H1 (cell line): ENCODE measurements at regions not wholly inside any gene's neighbourhood (a gene's known extent, or its start where the extent isn't known, plus 50 kb on each side); places are given as distances from the start of the nearest gene placed in this dataset.
A peak's percentile ranks its signal among the peaks of the same experiment; 100 is the strongest.

Experiments
- BRCA1 ChIP-seq: IDR thresholded peaks from 2 replicates; pipeline ENCODE4 v1.6.1; 2012; ENCODE audit warnings: low read depth, low read length, improper control_type of control experiment
- CTCF ChIP-seq, 3 experiments: IDR thresholded peaks; 1 replicate in 2 of 3; 2 replicates in 1 of 3; pipeline versions ENCODE4 v1.5.1 to v1.6.1; 2011; ENCODE audit warnings: low read length in 3 of 3, mild to moderate bottlenecking in 3 of 3, inconsistent platforms in 2 of 3, low read depth in 1 of 3, moderate library complexity in 1 of 3; ENCODE audit not compliant: insufficient read depth in 1 of 3; ENCODE audit errors: control extremely low read depth in 1 of 3
- EZH2 ChIP-seq: fragments of 200-600 bp; sonication (generic); IDR thresholded peaks from 2 replicates; pipeline ENCODE4 v1.7.1; 2012; ENCODE audit warnings: low read depth, mild to moderate bottlenecking, moderate library complexity, low read length, inconsistent platforms; ENCODE audit not compliant: severe bottlenecking
- JUND ChIP-seq: IDR thresholded peaks from 2 replicates; pipeline ENCODE4 v1.6.1; 2011; ENCODE audit warnings: mild to moderate bottlenecking, improper control_type of control experiment, low read length
- POLR2A ChIP-seq, 2 experiments: IDR thresholded peaks; 1 replicate in 1 of 2; 2 replicates in 1 of 2; pipeline ENCODE4 v1.6.1; 2011; ENCODE audit warnings: low read depth in 2 of 2, low read length in 2 of 2, mild to moderate bottlenecking in 2 of 2; ENCODE audit errors: control extremely low read depth in 1 of 2
- POLR2AphosphoS5 ChIP-seq: IDR thresholded peaks from 2 replicates; pipeline ENCODE4 v1.6.1; 2011; ENCODE audit warnings: low read depth, low read length
- RAD21 ChIP-seq, 2 experiments: IDR thresholded peaks in 1 of 2; conservative IDR thresholded peaks in 1 of 2; 2 replicates each; pipeline ENCODE4 v1.6.1; 2011; ENCODE audit warnings: low read depth in 2 of 2, low read length in 2 of 2, improper control_type of control experiment in 1 of 2, inconsistent platforms in 1 of 2, mild to moderate bottlenecking in 1 of 2, moderate library complexity in 1 of 2
- ZNF274 ChIP-seq: IDR thresholded peaks from 2 replicates; pipeline ENCODE4 v1.7.0; 2012; ENCODE audit warnings: low read length, borderline replicate concordance; ENCODE audit errors: extremely low read depth
- TF ChIP-seq, protein P1 (sequence below): IDR thresholded peaks from 2 replicates; pipeline ENCODE4 v1.6.1; 2011; ENCODE audit warnings: low read depth, mild to moderate bottlenecking, low read length; ENCODE audit not compliant: insufficient read depth

- TF ChIP-seq CTCF (IDR thresholded peaks at IDR 0.05; ENCODE audit: control extremely low read depth in 1 of 3, insufficient read depth in 1 of 3, low read depth in 1 of 3, low read length in 3 of 3) (peak; percentile 11 to 79 (median 77)), POLR2AphosphoS5 (no peak), POLR2A (IDR thresholded peaks at IDR 0.05; ENCODE audit: control extremely low read depth in 1 of 2, low read depth in 2 of 2, low read length in 2 of 2) (no peak), JUND (no peak), RAD21 (IDR thresholded peaks at IDR 0.05 in 1 of 2, conservative IDR thresholded peaks at IDR 0.05 in 1 of 2; ENCODE audit: low read depth in 2 of 2, low read length in 2 of 2) (peak; percentile 69 to 80), ZNF274 (no peak), BRCA1 (no peak), EZH2 (no peak)
- TF ChIP-seq, protein P1, sequence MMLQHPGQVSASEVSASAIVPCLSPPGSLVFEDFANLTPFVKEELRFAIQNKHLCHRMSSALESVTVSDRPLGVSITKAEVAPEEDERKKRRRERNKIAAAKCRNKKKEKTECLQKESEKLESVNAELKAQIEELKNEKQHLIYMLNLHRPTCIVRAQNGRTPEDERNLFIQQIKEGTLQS = no peak
These were observed 85.7 kb upstream of the XYLT1 start for GRCh38 chr16:17556276-17557052.
